GM23248 (cell line): ENCODE measurements at regions not wholly inside any gene's neighbourhood (a gene's known extent, or its start where the extent isn't known, plus 50 kb on each side); places are given as distances from the start of the nearest gene placed in this dataset.

Source experiments
- EZH2 ChIP-seq: fragments of 200-600 bp; sonication (generic); IDR thresholded peaks from 2 replicates; pipeline ENCODE4 v1.6.1; 2018; ENCODE audit warnings: antibody characterized with exemption, mild to moderate bottlenecking; ENCODE audit not compliant: insufficient read depth, poor library complexity, severe bottlenecking
- EZH2phosphoT487 ChIP-seq: fragments of 200-600 bp; sonication (generic); IDR thresholded peaks from 2 replicates; pipeline ENCODE4 v1.6.1; 2018; ENCODE audit warnings: antibody characterized with exemption, moderate library complexity, mild to moderate bottlenecking, low read depth; ENCODE audit not compliant: insufficient read depth

GRCh38 chr5:125411071-125411743, 664.8 kb upstream of the ZNF608 start:
- TF ChIP-seq EZH2 (no peak), EZH2phosphoT487 (no peak)
